Omental fat pad (tissue), 3 donors: ENCODE measurements at regions not wholly inside any gene's neighbourhood (a gene's known extent, or its start where the extent isn't known, plus 50 kb on each side); places are given as distances from the start of the nearest gene placed in this dataset.

Experiments
- ATAC-seq: fragments of 150-250 bp; one replicate; pipeline ENCODE4 v1.9.1; 2016; ENCODE audit warnings: mild to moderate bottlenecking, moderate library complexity; ENCODE audit not compliant: low FRiP score
- DNase-seq: peaks from one replicate; pipeline ENCODE4 v3.0.0-alpha.2; 2019; ENCODE audit warnings: low spot score
- CTCF ChIP-seq, 3 donors: fragments of 450-650 bp; IDR thresholded peaks; one replicate each; pipeline ENCODE4 v1.5.1; 2016 to 2017; ENCODE audit warnings: antibody characterized with exemption in 3 of 3, mild to moderate bottlenecking in 3 of 3, moderate library complexity in 2 of 3

DNA sequence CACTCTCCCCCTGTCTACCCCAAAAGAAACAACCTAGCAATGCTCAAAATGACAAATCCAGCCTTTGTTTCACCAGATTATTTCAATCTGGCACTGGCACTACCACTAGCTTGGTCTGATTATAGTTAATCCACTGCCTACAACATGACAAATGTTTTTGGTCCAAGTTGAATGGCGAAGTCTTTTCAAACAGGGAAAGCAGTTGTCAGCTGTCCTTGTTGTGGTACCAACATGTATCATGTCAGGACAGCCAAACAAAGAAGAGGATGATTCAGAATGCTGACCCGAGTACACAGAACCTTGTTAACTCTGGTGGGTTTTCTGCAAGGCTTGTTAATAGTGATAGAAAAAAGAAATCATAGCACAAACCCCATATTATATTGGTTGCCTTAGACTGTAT lies 160.8 kb upstream of the ANK2 start:
- no peak for TF ChIP-seq CTCF (IDR thresholded peaks at IDR 0.05)
- ATAC-seq: no peak
- no peak for DNase-seq

- ATAC-seq: no peak
- TF ChIP-seq CTCF (IDR thresholded peaks at IDR 0.05): no peak
- no peak for DNase-seq
Observed at GRCh38 chr4:112889199-112889598, 160.3 kb upstream of the ANK2 start.

DNA sequence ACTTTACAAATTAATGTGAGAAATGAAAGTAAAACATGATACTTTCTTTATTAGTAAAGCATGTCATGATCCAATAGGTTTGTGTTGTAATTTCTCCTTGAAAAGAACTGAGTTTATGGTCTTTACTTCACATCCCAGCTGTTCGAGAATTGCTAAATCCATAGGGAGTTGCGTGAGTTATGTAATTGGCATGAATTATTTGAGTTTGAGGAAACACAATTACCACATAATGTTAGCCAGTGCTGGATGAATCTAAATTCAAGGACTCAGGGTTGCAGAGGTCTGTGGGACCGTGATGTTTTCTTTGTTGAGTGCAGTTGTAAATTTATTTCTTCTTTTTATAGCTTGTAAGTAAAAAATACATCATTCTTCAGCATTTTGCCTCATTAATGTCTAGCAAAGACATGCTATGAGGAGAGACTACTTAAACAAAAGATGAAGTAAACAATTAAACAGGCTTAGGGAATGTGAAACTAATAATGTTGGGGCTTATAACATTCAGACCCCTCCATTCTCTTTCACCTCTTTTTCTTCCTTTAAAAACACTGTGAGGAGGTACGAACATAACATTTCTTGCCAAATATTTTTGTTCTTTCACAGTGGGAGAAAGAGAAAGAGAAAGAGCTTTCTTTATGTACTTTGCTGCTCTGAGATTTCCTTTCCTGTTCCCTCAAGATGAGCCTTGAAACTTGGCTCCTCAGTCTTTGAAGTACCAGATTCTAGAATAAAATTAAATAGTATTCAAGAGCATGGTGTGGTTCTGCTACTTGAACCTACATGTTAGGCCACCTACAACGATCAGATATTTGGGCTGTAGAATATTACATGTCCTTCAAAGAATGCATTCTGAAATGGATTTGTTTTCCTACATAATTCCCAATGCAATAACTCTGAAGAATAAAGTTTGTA lies 159.6 kb upstream of the ANK2 start:
- ATAC-seq: peak; percentile 78
- TF ChIP-seq CTCF (IDR thresholded peaks at IDR 0.05): no peak
- no peak for DNase-seq

GRCh38 chr4:112894480-112894879 lies 155.0 kb upstream of the ANK2 start:
- no peak for DNase-seq
- TF ChIP-seq CTCF (IDR thresholded peaks at IDR 0.05): no peak
- ATAC-seq: no peak

- no peak for TF ChIP-seq CTCF (IDR thresholded peaks at IDR 0.05)
- ATAC-seq (no peak), DNase-seq (no peak)
Observed at GRCh38 chr4:112894951-112895350, 154.5 kb upstream of the ANK2 start.

DNA sequence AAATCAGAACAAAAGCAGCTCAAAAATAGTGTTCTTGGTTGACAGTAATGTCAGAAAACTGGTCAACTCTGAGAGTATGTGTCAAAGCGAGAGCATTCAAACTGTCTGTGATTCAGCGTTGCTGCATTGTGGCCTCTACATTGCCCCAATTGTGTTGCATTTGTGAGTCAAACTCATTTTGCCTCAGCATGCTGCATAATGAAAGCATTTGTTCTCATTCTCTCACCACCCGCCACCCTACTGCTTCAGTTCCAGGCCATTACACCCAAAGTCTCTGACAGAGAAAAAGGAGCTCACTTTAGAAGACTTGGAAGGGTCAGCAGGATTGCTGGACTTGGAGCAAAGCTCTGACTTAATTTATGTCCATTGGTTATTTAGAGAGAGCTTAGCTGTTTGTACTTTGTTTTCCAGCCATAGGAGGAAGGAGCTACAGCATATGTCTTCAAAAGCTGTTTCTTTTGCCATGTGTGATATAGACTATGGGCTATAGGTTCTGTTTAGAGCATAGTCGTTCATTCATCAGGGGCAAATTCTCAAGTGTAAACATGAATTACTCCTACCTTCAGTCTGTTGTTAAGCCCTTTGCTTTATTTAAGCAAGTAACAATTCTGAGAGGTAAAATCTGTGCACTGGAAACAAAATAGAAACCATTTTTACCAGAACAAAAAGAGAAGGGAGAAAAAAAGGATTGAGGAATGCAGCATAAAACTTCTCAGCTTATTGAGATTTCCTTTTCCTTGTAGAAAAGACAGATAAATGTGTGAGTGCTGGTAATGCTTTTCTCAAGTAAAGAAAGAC lies 153.4 kb upstream of the ANK2 start:
- no peak for TF ChIP-seq CTCF (IDR thresholded peaks at IDR 0.05)
- no peak for DNase-seq
- no peak for ATAC-seq
